Uterus (tissue), 2 donors: ENCODE measurements at regions not wholly inside any gene's neighbourhood (a gene's known extent, or its start where the extent isn't known, plus 50 kb on each side); places are given as distances from the start of the nearest gene placed in this dataset.

ENCODE experiments used
- POLR2A ChIP-seq, 2 donors: fragments of 450-650 bp; IDR thresholded peaks; one replicate each; pipeline ENCODE4 v1.6.1; 2016; ENCODE audit warnings: antibody characterized with exemption in 2 of 2, mild to moderate bottlenecking in 1 of 2, moderate library complexity in 1 of 2
- TF ChIP-seq, protein P1 (sequence below), 4 experiments: fragments of 200-600 bp in 2 of 4; fragments of 450-650 bp in 2 of 4; sonication (generic) in 2 of 4; IDR thresholded peaks; one replicate each; pipeline ENCODE4 v1.5.1; 2016 to 2019; ENCODE audit warnings: antibody characterized with exemption in 4 of 4, mild to moderate bottlenecking in 2 of 4, moderate library complexity in 1 of 4

GRCh38 chr6:114844359-114844758 is 501.5 kb upstream of the HS3ST5 start:
- TF ChIP-seq, protein P1, sequence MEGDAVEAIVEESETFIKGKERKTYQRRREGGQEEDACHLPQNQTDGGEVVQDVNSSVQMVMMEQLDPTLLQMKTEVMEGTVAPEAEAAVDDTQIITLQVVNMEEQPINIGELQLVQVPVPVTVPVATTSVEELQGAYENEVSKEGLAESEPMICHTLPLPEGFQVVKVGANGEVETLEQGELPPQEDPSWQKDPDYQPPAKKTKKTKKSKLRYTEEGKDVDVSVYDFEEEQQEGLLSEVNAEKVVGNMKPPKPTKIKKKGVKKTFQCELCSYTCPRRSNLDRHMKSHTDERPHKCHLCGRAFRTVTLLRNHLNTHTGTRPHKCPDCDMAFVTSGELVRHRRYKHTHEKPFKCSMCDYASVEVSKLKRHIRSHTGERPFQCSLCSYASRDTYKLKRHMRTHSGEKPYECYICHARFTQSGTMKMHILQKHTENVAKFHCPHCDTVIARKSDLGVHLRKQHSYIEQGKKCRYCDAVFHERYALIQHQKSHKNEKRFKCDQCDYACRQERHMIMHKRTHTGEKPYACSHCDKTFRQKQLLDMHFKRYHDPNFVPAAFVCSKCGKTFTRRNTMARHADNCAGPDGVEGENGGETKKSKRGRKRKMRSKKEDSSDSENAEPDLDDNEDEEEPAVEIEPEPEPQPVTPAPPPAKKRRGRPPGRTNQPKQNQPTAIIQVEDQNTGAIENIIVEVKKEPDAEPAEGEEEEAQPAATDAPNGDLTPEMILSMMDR (IDR thresholded peaks at IDR 0.05): no peak
- no peak for TF ChIP-seq POLR2A (IDR thresholded peaks at IDR 0.05)
